Upper lobe of left lung (tissue), 6 donors: ENCODE measurements at regions not wholly inside any gene's neighbourhood (a gene's known extent, or its start where the extent isn't known, plus 50 kb on each side); places are given as distances from the start of the nearest gene placed in this dataset.
A peak's percentile ranks its signal among the peaks of the same experiment; 100 is the strongest.

Source experiments
- ATAC-seq, 2 donors: fragments of 200-7000 bp; cut with Tn5 transposase; one replicate each; pipeline ENCODE4 v1.9.1; 2022; ENCODE audit warnings: mild to moderate bottlenecking in 2 of 2, moderate library complexity in 2 of 2; ENCODE audit not compliant: low FRiP score in 2 of 2
- DNase-seq, 2 donors: peaks; one replicate each; pipeline ENCODE4 v3.0.0-alpha.2; 2019 to 2020
- H3K27ac ChIP-seq, 4 donors: fragments of 200-600 bp; sonication (generic); one replicate each; pipeline ENCODE4 v1.5.1; 2016 to 2019
- H3K27me3 ChIP-seq, 4 donors: fragments of 200-600 bp; sonication (generic); one replicate each; pipeline ENCODE4 v1.5.1; 2017 to 2019
- H3K36me3 ChIP-seq, 4 donors: fragments of 200-600 bp; sonication (generic); one replicate each; pipeline ENCODE4 v1.5.1; 2016 to 2019
- H3K4me1 ChIP-seq, 4 donors: fragments of 200-600 bp; sonication (generic); one replicate each; pipeline ENCODE4 v1.5.1; 2018 to 2019
- H3K4me3 ChIP-seq, 4 donors: fragments of 200-600 bp; sonication (generic); one replicate each; pipeline ENCODE4 v1.5.1; 2017 to 2019; ENCODE audit warnings: mild to moderate bottlenecking in 2 of 4, moderate library complexity in 1 of 4
- H3K9me3 ChIP-seq, 4 donors: fragments of 200-600 bp; sonication (generic); one replicate each; pipeline ENCODE4 v1.5.1; 2018 to 2019
- EP300 ChIP-seq, 4 donors: sonication (generic); formaldehyde crosslinking; IDR thresholded peaks; one replicate each; pipeline ENCODE4 v1.5.1; 2017; ENCODE audit warnings: antibody characterized with exemption in 4 of 4, control low read depth in 2 of 4
- POLR2A ChIP-seq, 4 donors: fragments of 450-650 bp; IDR thresholded peaks; one replicate each; pipeline ENCODE4 v1.5.1; 2016 to 2017; ENCODE audit warnings: antibody characterized with exemption in 4 of 4, mild to moderate bottlenecking in 2 of 4
- POLR2AphosphoS5 ChIP-seq, 2 donors: sonication (generic); formaldehyde crosslinking; IDR thresholded peaks; one replicate each; pipeline ENCODE4 v1.5.1; 2017; ENCODE audit warnings: antibody characterized with exemption in 2 of 2
- WGBS, 2 donors: methylation state at CpG; one replicate each; pipeline ENCODE4 v1.1.5; 2017 to 2018; 5-methylcytosine and 5-hydroxymethylcytosine counted together
- TF ChIP-seq, protein P1 (sequence below), 6 experiments: fragments of 450-650 bp in 4 of 6; fragments of 200-600 bp in 2 of 6; sonication (generic) in 2 of 6; IDR thresholded peaks; one replicate each; pipeline ENCODE4 v1.5.1; 2016 to 2019; ENCODE audit warnings: antibody characterized with exemption in 6 of 6
- donor health status: DM: no; HTN: no; CAD: no; lungs with moderate emphysema.
- donor health status: DM: no; HTN: yes; CAD: no; lungs with severe emphysema.

DNA sequence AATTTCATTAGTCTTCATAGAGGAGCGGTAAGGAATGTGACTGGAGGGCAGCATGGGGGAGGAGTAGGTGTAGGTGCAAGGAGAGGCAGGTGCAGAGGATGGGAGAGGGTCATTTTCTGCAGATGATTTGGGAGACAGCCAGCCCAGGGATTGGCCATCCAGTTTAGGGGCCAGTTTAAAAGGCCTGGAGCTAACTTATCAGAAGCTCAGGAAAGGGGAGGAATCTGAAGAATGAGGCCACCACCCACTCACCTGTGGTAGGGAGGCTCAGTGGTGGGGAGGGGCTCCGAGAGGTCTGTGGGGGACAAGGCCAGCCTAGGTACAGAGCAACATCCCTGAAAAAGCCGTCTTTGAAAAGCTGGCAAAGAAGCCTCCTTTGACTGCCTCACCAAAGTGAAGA is 110.8 kb upstream of the TMEM45B start:
- H3K9me3 ChIP-seq = no peaks in the 10 kb centered on the region
- no peaks in the 10 kb centered on the region for H3K36me3 ChIP-seq
- WGBS, 2 donors = 73 to 80% methylated on average over 3 of the region's 3 CpGs
- H3K27ac ChIP-seq = no peak overlapping the region
- no peaks in the 10 kb centered on the region for H3K27me3 ChIP-seq
- no peak for ATAC-seq
- TF ChIP-seq POLR2A (IDR thresholded peaks at IDR 0.05) (no peak), EP300 (IDR thresholded peaks at IDR 0.05) (no peak), POLR2AphosphoS5 (IDR thresholded peaks at IDR 0.05) (no peak)
- TF ChIP-seq, protein P1, sequence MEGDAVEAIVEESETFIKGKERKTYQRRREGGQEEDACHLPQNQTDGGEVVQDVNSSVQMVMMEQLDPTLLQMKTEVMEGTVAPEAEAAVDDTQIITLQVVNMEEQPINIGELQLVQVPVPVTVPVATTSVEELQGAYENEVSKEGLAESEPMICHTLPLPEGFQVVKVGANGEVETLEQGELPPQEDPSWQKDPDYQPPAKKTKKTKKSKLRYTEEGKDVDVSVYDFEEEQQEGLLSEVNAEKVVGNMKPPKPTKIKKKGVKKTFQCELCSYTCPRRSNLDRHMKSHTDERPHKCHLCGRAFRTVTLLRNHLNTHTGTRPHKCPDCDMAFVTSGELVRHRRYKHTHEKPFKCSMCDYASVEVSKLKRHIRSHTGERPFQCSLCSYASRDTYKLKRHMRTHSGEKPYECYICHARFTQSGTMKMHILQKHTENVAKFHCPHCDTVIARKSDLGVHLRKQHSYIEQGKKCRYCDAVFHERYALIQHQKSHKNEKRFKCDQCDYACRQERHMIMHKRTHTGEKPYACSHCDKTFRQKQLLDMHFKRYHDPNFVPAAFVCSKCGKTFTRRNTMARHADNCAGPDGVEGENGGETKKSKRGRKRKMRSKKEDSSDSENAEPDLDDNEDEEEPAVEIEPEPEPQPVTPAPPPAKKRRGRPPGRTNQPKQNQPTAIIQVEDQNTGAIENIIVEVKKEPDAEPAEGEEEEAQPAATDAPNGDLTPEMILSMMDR (IDR thresholded peaks at IDR 0.05) = no peak
- no peak overlapping the region for H3K4me3 ChIP-seq
- no peaks in the 10 kb centered on the region for H3K4me1 ChIP-seq
- no peak for DNase-seq

DNA sequence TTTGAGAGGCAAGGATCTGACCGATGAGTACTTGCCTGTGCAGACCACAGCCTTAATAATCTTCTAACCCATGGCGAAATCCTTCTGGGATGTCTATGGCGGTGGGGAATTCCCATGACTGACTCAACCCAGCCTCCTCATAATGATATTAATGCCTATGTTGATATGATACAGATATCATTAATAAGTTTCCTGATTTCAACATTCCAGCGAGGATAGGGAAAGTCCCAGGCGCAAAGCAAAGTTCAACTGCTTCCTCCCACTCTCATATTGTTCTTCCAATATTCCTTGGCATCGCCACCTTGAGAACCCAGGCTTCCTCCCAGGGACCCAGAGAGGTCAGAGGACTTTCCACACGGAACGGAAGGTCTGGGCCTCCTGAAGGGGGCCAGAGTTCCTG is 110.3 kb upstream of the TMEM45B start:
- Histone ChIP-seq H3K4me1 (no peaks in the 10 kb centered on the region), H3K36me3 (no peaks in the 10 kb centered on the region), H3K27ac (no peak overlapping the region), H3K4me3 (no peak overlapping the region), H3K9me3 (no peaks in the 10 kb centered on the region), H3K27me3 (no peaks in the 10 kb centered on the region)
- 77 to 81% methylated on average over 8 of the region's 8 CpGs for WGBS, 2 donors
- TF ChIP-seq POLR2A (IDR thresholded peaks at IDR 0.05) (no peak), POLR2AphosphoS5 (IDR thresholded peaks at IDR 0.05) (no peak), EP300 (IDR thresholded peaks at IDR 0.05) (no peak)
- TF ChIP-seq, protein P1 (IDR thresholded peaks at IDR 0.05) = no peak
- DNase-seq = no peak
- no peak for ATAC-seq

DNA sequence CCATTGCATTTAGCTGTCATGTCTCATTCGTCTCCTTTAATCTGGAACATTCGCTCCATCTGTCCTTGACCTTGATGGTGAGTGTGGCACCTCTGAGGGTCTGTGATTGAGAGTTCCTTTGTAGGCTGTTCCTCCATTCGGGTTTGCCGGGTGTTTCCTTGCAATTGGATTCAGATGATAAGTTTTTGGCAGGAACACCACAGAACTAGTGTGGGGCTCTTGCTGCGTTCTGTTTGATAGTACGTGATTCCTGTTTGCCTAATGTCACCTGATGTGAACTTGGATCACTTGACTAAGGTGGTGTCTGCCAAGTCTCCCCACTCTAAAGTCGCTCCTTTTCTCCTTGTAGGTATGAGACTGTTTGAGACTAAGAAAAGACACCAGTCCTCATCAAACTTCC is 109.7 kb upstream of the TMEM45B start:
- WGBS, 2 donors = 67 to 77% methylated on average over 7 of the region's 7 CpGs
- ATAC-seq = no peak
- no peak for DNase-seq

DNA sequence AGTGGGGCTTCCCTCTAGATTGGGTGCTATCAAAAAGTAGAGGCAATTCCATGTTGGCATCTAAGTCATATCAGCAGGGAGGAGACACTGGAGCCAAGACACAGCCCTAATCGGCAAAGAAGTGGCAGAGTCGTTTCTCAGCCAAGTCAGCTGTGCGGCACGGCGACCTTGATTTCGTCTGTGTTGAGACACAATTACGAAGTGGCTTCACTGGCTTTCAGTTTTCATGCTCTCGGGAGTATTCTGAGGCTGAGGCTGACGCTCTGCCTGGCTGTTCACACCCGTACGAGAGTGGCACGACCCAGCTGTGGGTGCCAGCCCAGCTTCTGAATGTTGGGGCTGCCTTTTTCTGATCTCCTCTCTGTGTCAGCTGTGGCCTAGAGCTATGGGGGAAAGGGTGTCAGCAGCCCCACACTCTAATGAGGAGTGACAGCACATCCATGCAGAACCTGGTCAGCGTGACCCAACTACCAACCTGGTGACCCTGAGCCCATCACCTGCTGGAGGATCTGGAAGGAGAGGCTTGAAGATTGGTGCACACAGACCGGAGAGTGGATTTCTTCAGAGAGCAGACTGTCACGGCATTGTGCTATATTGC is 105.7 kb upstream of the TMEM45B start:
- Histone ChIP-seq H3K36me3 (no peaks in the 10 kb centered on the region), H3K4me1 (no peaks in the 10 kb centered on the region), H3K4me3 (no peak overlapping the region), H3K27ac (no peak overlapping the region), H3K9me3 (no peaks in the 10 kb centered on the region), H3K27me3 (no peaks in the 10 kb centered on the region)
- no peak for DNase-seq
- ATAC-seq = peak in 1 of 2 donors; percentile 26
- TF ChIP-seq POLR2AphosphoS5 (IDR thresholded peaks at IDR 0.05) = no peak
- no peak for TF ChIP-seq EP300 (IDR thresholded peaks at IDR 0.05)
- TF ChIP-seq, protein P1 (IDR thresholded peaks at IDR 0.05) = no peak
- no peak for TF ChIP-seq POLR2A (IDR thresholded peaks at IDR 0.05)
- WGBS, 2 donors = 92 to 93% methylated on average over 13 to 15 of the region's 15 CpGs

More for the DNA sequence above, 109.7 kb upstream of the TMEM45B start:
- Histone ChIP-seq H3K36me3 (no peaks in the 10 kb centered on the region), H3K4me3 (no peak overlapping the region), H3K9me3 (no peaks in the 10 kb centered on the region), H3K4me1 (no peaks in the 10 kb centered on the region), H3K27me3 (no peaks in the 10 kb centered on the region), H3K27ac (no peak overlapping the region)
- TF ChIP-seq POLR2A (IDR thresholded peaks at IDR 0.05) = no peak
- TF ChIP-seq EP300 (IDR thresholded peaks at IDR 0.05) = no peak

DNA sequence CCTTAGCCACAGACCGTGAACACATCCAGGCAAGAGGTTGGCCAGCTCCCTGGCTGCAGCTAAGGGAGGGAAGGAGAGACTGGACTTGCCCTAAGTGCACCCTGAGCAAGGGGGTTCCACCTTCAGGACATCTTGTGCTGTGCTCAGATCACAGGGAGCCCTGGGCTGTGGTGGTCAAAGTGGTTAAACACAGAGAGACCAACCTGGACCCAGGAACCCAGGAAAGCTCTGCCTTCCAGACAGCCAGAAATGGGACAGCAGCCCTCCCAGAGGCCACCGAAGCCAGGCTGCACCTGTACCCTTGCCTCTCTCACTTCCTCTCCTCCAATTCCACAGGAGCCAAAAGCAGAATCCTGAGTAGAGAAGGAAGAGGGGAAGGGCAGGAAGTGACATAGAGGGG is 105.2 kb upstream of the TMEM45B start:
- WGBS, 2 donors = 75 to 82% methylated on average over 1 to 2 of the region's 2 CpGs
- Histone ChIP-seq H3K4me1 (no peaks in the 10 kb centered on the region), H3K27ac (no peak overlapping the region), H3K9me3 (no peaks in the 10 kb centered on the region), H3K36me3 (no peaks in the 10 kb centered on the region), H3K27me3 (no peaks in the 10 kb centered on the region), H3K4me3 (no peak overlapping the region)
- ATAC-seq (peak in 1 of 2 donors; percentile 37), DNase-seq (no peak)
- TF ChIP-seq, protein P1 (IDR thresholded peaks at IDR 0.05) = no peak
- TF ChIP-seq EP300 (IDR thresholded peaks at IDR 0.05) (no peak), POLR2AphosphoS5 (IDR thresholded peaks at IDR 0.05) (no peak), POLR2A (IDR thresholded peaks at IDR 0.05) (no peak)
